Cardiac fibroblast (primary cell): ENCODE measurements at regions not wholly inside any gene's neighbourhood (a gene's known extent, or its start where the extent isn't known, plus 50 kb on each side); places are given as distances from the start of the nearest gene placed in this dataset.

Experiments used
- DNase-seq, 2 donors: peaks; one replicate each; pipeline versions ENCODE4 v3.0.0 to v3.0.0-alpha.2; 2010; ENCODE audit warnings: low read depth in 2 of 2
- H3K4me3 ChIP-seq, 2 donors: replicated peaks in 1 of 2; 1 replicate in 1 of 2; 2 replicates in 1 of 2; pipeline ENCODE4 v1.5.1; 2011; ENCODE audit warnings: low read depth in 2 of 2, low read length in 2 of 2, mild to moderate bottlenecking in 2 of 2, moderate library complexity in 1 of 2
- TF ChIP-seq, protein P1 (sequence below): IDR thresholded peaks from one replicate; pipeline ENCODE4 v1.5.1; 2011; ENCODE audit warnings: low read depth, mild to moderate bottlenecking, low read length, inconsistent platforms

GRCh38 chr18:35770376-35771014 lies 189.0 kb downstream of the GALNT1 start:
- DNase-seq, result peak in 1 of 2 donors; percentile 9
- TF ChIP-seq, protein P1, sequence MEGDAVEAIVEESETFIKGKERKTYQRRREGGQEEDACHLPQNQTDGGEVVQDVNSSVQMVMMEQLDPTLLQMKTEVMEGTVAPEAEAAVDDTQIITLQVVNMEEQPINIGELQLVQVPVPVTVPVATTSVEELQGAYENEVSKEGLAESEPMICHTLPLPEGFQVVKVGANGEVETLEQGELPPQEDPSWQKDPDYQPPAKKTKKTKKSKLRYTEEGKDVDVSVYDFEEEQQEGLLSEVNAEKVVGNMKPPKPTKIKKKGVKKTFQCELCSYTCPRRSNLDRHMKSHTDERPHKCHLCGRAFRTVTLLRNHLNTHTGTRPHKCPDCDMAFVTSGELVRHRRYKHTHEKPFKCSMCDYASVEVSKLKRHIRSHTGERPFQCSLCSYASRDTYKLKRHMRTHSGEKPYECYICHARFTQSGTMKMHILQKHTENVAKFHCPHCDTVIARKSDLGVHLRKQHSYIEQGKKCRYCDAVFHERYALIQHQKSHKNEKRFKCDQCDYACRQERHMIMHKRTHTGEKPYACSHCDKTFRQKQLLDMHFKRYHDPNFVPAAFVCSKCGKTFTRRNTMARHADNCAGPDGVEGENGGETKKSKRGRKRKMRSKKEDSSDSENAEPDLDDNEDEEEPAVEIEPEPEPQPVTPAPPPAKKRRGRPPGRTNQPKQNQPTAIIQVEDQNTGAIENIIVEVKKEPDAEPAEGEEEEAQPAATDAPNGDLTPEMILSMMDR, result no peak
- no peak overlapping the region for H3K4me3 ChIP-seq

GRCh38 chr18:35771172-35771571 lies 189.6 kb downstream of the GALNT1 start:
- TF ChIP-seq, protein P1, result no peak
- H3K4me3 ChIP-seq, result no peak overlapping the region
- no peak for DNase-seq

- peak in 1 of 2 donors; percentile 21 for DNase-seq
- TF ChIP-seq, protein P1, result no peak
Measured at GRCh38 chr18:35775887-35776286, 194.3 kb downstream of the GALNT1 start.

GRCh38 chr18:35776473-35776872 lies 194.9 kb downstream of the GALNT1 start:
- DNase-seq, result no peak
- TF ChIP-seq, protein P1, result no peak
- H3K4me3 ChIP-seq, result no peak overlapping the region

More at GRCh38 chr18:35775887-35776286, 194.3 kb downstream of the GALNT1 start:
- H3K4me3 ChIP-seq, result no peak overlapping the region

GRCh38 chr18:35777039-35777438 lies 195.4 kb upstream of the RMP24 start:
- DNase-seq, result no peak
- no peak overlapping the region for H3K4me3 ChIP-seq
- TF ChIP-seq, protein P1, result no peak

DNA sequence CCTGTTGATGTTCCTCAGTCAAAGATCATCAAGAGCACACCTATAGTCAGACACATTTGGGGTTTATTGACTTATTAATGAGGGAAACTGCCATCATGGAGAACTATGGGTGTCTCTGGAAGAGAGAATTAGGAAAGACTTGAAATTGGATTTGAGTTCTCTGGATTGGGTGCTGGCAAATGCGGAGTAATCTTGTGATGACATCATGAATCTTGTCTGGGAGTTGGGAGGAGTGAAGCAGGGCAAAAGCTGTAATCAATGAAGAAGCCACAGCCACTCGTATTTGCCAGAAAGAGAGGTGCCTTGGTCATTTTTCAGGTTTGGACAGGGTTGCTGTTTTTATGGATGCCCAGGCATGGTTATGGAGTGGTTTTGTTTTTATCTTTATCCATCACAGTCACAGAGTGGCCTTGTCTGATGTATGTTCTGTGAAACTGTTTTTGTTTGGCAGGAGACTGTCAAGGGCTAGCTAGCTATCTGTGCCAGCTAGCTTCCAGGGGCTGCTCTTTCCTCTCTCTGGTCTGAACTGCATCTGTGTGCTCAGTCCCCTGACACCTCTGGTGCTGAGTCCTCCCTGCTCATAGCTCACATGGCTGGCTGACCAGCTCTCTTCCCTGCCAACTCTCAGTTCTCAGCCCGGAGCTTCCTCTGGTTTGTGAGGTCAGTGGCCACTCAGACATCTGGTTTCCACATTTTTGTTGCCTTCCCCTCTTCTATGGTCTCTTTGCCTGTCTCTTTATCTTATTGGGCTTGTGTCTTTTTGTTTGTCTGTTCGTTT lies 193.4 kb upstream of the RMP24 start:
- no peak for DNase-seq
- TF ChIP-seq, protein P1, result no peak

More for the DNA sequence above, 193.4 kb upstream of the RMP24 start:
- no peak overlapping the region for H3K4me3 ChIP-seq
